DMS153 treated with DMSO at 0.1 percent for 48 hours (cell line): ENCODE measurements at regions not wholly inside any gene's neighbourhood (a gene's known extent, or its start where the extent isn't known, plus 50 kb on each side); places are given as distances from the start of the nearest gene placed in this dataset.
"Not testable (repeated sequence)": the region's sequence is repeated elsewhere in the genome, so short reads cannot be mapped to it uniquely, and the experiment has no call there.

ENCODE experiments used
- DNase-seq: peaks from one replicate; lab custom pipeline; 2025; ENCODE audit not compliant: unreplicated experiment; lab: John Stamatoyannopoulos, UW

GRCh38 chr6:156602066-156602385, 175.2 kb upstream of the ARID1B start:
- DNase-seq: no peak

- no peak for DNase-seq
Observed at GRCh38 chr6:156601152-156602065, 175.8 kb upstream of the ARID1B start.

- no peak for DNase-seq
Observed at GRCh38 chr6:156600678-156601077, 176.5 kb upstream of the ARID1B start.

GRCh38 chr6:156599978-156600590, 177.1 kb upstream of the ARID1B start:
- no peak for DNase-seq

GRCh38 chr6:156599366-156599765, 177.8 kb upstream of the ARID1B start:
- DNase-seq: peak; percentile 12

GRCh38 chr6:156598855-156599180, 178.4 kb upstream of the ARID1B start:
- DNase-seq: peak; percentile 12

GRCh38 chr6:156598071-156598854, 178.9 kb upstream of the ARID1B start:
- DNase-seq: no peak

GRCh38 chr6:156597095-156597494, 180.1 kb upstream of the ARID1B start:
- no peak for DNase-seq

- no peak for DNase-seq
Observed at GRCh38 chr6:156595476-156595875, 181.7 kb upstream of the ARID1B start.

GRCh38 chr6:156593893-156594292, 183.3 kb upstream of the ARID1B start:
- no peak for DNase-seq

- no peak for DNase-seq
Observed at GRCh38 chr6:156593127-156593526, 184.1 kb upstream of the ARID1B start.

- DNase-seq: no peak
Observed at GRCh38 chr6:156590482-156590881, 186.7 kb upstream of the ARID1B start.

- DNase-seq: no peak
Observed at GRCh38 chr6:156589281-156589680, 187.9 kb upstream of the ARID1B start.

- DNase-seq: no peak
Observed at GRCh38 chr6:156587751-156588301, 189.4 kb upstream of the ARID1B start.

GRCh38 chr6:156587071-156587470, 190.1 kb upstream of the ARID1B start:
- no peak for DNase-seq

- DNase-seq: peak; percentile 27
Observed at GRCh38 chr6:156585859-156586258, 191.3 kb upstream of the ARID1B start.

- DNase-seq: not testable (repeated sequence)
Observed at GRCh38 chr6:156584121-156584520, 193.1 kb upstream of the ARID1B start.

- DNase-seq: no peak
Observed at GRCh38 chr6:156583083-156583482, 194.1 kb upstream of the ARID1B start.

- DNase-seq: peak; percentile 72
Observed at GRCh38 chr6:156582509-156582992, 194.6 kb upstream of the ARID1B start.

- DNase-seq: no peak
Observed at GRCh38 chr6:156579564-156579963, 197.6 kb upstream of the ARID1B start.

- no peak for DNase-seq
Observed at GRCh38 chr6:156577749-156578148, 199.4 kb upstream of the ARID1B start.
